H1 (cell line): ENCODE measurements at regions not wholly inside any gene's neighbourhood (a gene's known extent, or its start where the extent isn't known, plus 50 kb on each side); places are given as distances from the start of the nearest gene placed in this dataset.

Source experiments
- ATF3 ChIP-seq: IDR thresholded peaks from 2 replicates; pipeline ENCODE4 v1.6.1; 2011; ENCODE audit warnings: low read depth, mild to moderate bottlenecking, low read length; ENCODE audit not compliant: insufficient read depth
- CREB1 ChIP-seq: IDR thresholded peaks from 2 replicates; pipeline ENCODE4 v1.6.1; 2012; ENCODE audit warnings: inconsistent platforms
- CTCF ChIP-seq, 3 experiments: IDR thresholded peaks; 1 replicate in 2 of 3; 2 replicates in 1 of 3; pipeline versions ENCODE4 v1.5.1 to v1.6.1; 2011; ENCODE audit warnings: low read length in 3 of 3, mild to moderate bottlenecking in 3 of 3, inconsistent platforms in 2 of 3, low read depth in 1 of 3, moderate library complexity in 1 of 3; ENCODE audit not compliant: insufficient read depth in 1 of 3; ENCODE audit errors: control extremely low read depth in 1 of 3
- EP300 ChIP-seq, 2 experiments: IDR thresholded peaks; 1 replicate in 1 of 2; 2 replicates in 1 of 2; pipeline ENCODE4 v1.6.1; 2011 to 2012; ENCODE audit warnings: low read depth in 2 of 2, low read length in 2 of 2, mild to moderate bottlenecking in 2 of 2, borderline replicate concordance in 1 of 2, inconsistent platforms in 1 of 2, moderate library complexity in 1 of 2
- EZH2 ChIP-seq: fragments of 200-600 bp; sonication (generic); IDR thresholded peaks from 2 replicates; pipeline ENCODE4 v1.7.1; 2012; ENCODE audit warnings: low read depth, mild to moderate bottlenecking, moderate library complexity, low read length, inconsistent platforms; ENCODE audit not compliant: severe bottlenecking
- JUN ChIP-seq: IDR thresholded peaks from 2 replicates; pipeline ENCODE4 v1.6.1; 2011; ENCODE audit warnings: low read depth, mild to moderate bottlenecking, improper control_type of control experiment, low read length
- MAX ChIP-seq: IDR thresholded peaks from 2 replicates; pipeline ENCODE4 v1.6.1; 2012; ENCODE audit warnings: inconsistent platforms
- POLR2A ChIP-seq, 2 experiments: IDR thresholded peaks; 1 replicate in 1 of 2; 2 replicates in 1 of 2; pipeline ENCODE4 v1.6.1; 2011; ENCODE audit warnings: low read depth in 2 of 2, low read length in 2 of 2, mild to moderate bottlenecking in 2 of 2; ENCODE audit errors: control extremely low read depth in 1 of 2
- POLR2AphosphoS5 ChIP-seq: IDR thresholded peaks from 2 replicates; pipeline ENCODE4 v1.6.1; 2011; ENCODE audit warnings: low read depth, low read length
- RAD21 ChIP-seq, 2 experiments: IDR thresholded peaks in 1 of 2; conservative IDR thresholded peaks in 1 of 2; 2 replicates each; pipeline ENCODE4 v1.6.1; 2011; ENCODE audit warnings: low read depth in 2 of 2, low read length in 2 of 2, improper control_type of control experiment in 1 of 2, inconsistent platforms in 1 of 2, mild to moderate bottlenecking in 1 of 2, moderate library complexity in 1 of 2
- RFX5 ChIP-seq: IDR thresholded peaks from 2 replicates; pipeline ENCODE4 v1.6.1; 2011; ENCODE audit warnings: low read depth, low read length, improper control_type of control experiment, borderline replicate concordance
- TAF7 ChIP-seq: optimal IDR thresholded peaks from 2 replicates; pipeline ENCODE3; 2011; ENCODE audit warnings: low read depth, mild to moderate bottlenecking, inconsistent platforms, low read length, moderate library complexity, borderline replicate concordance
- TEAD4 ChIP-seq: IDR thresholded peaks from 2 replicates; pipeline ENCODE4 v1.6.1; 2012; ENCODE audit warnings: low read depth, low read length, inconsistent platforms, mixed read lengths
- ZNF274 ChIP-seq: IDR thresholded peaks from 2 replicates; pipeline ENCODE4 v1.7.0; 2012; ENCODE audit warnings: low read length, borderline replicate concordance; ENCODE audit errors: extremely low read depth

- TF ChIP-seq EZH2 = no peak
- TF ChIP-seq CTCF (IDR thresholded peaks at IDR 0.05; ENCODE audit: control extremely low read depth in 1 of 3, insufficient read depth in 1 of 3, low read depth in 1 of 3, low read length in 3 of 3) = no peak
- no peak for TF ChIP-seq CREB1
- no peak for TF ChIP-seq POLR2AphosphoS5
- no peak for TF ChIP-seq MAX
- TF ChIP-seq EP300 (IDR thresholded peaks at IDR 0.05; ENCODE audit: borderline replicate concordance in 1 of 2, low read depth in 2 of 2, low read length in 2 of 2) = no peak
- no peak for TF ChIP-seq RFX5
- TF ChIP-seq TEAD4 = no peak
- no peak for TF ChIP-seq POLR2A (IDR thresholded peaks at IDR 0.05; ENCODE audit: control extremely low read depth in 1 of 2, low read depth in 2 of 2, low read length in 2 of 2)
- TF ChIP-seq ATF3 = no peak
- no peak for TF ChIP-seq TAF7
- no peak for TF ChIP-seq RAD21 (IDR thresholded peaks at IDR 0.05 in 1 of 2, conservative IDR thresholded peaks at IDR 0.05 in 1 of 2; ENCODE audit: low read depth in 2 of 2, low read length in 2 of 2)
- TF ChIP-seq JUN = no peak
- no peak for TF ChIP-seq ZNF274
Observed at GRCh38 chr5:162811071-162811470, 626.3 kb upstream of the CCNG1 start.
